ENCODE measurements at regions not wholly inside any gene's neighbourhood (a gene's known extent, or its start where the extent isn't known, plus 50 kb on each side); places are given as distances from the start of the nearest gene placed in this dataset.

- CTCF ChIA-PET, result no interaction called here
- H3K27me3 Mint-ChIP-seq (ENCODE audit: low read depth), result no peaks in the 10 kb centered on the region
- no peaks in the 10 kb centered on the region for H3K36me3 Mint-ChIP-seq
- TF ChIP-seq TEAD1 (CRISPR knock-in tag; IDR thresholded peaks at IDR 0.05) (no peak), ZNF121 (CRISPR knock-in tag; IDR thresholded peaks at IDR 0.05) (no peak), E2F4 (CRISPR knock-in tag; IDR thresholded peaks at IDR 0.05; ENCODE audit: borderline replicate concordance, low read depth) (no peak), MLX (CRISPR knock-in tag; IDR thresholded peaks at IDR 0.05) (no peak), JAZF1 (CRISPR knock-in tag; IDR thresholded peaks at IDR 0.05) (no peak), IRF2 (CRISPR knock-in tag; IDR thresholded peaks at IDR 0.05; ENCODE audit: borderline replicate concordance, low read depth) (no peak), ERG (CRISPR knock-in tag; IDR thresholded peaks at IDR 0.05) (no peak), RELA (CRISPR knock-in tag; IDR thresholded peaks at IDR 0.05; ENCODE audit: borderline replicate concordance) (no peak), JUN (CRISPR knock-in tag; IDR thresholded peaks at IDR 0.05) (no peak), GTF2I (CRISPR knock-in tag; conservative IDR thresholded peaks at IDR 0.05) (no peak)
- H3K9me3 Mint-ChIP-seq, result no peaks in the 10 kb centered on the region
- DNase-seq (ENCODE audit: low spot score), result no peak
- H3K27ac Mint-ChIP-seq, result no peak overlapping the region
- POLR2A ChIA-PET, result no interaction called here
- no peak overlapping the region for H3K4me3 Mint-ChIP-seq
- ATAC-seq, result no peak
- H3K4me1 Mint-ChIP-seq, result peaks cover 17% of the 10 kb centered on the region
Observed at GRCh38 chr6:120604510-120604909, 729.8 kb downstream of the TBC1D32 start.

GRCh38 chr6:120590611-120591010, 743.7 kb downstream of the TBC1D32 start:
- ATAC-seq (no peak), DNase-seq (ENCODE audit: low spot score) (no peak)
- Mint-ChIP-seq H3K27me3 (ENCODE audit: low read depth) (no peaks in the 10 kb centered on the region), H3K4me3 (no peak overlapping the region), H3K4me1 (peaks cover 7% of the 10 kb centered on the region), H3K27ac (no peak overlapping the region), H3K9me3 (no peaks in the 10 kb centered on the region), H3K36me3 (no peaks in the 10 kb centered on the region)
- ChIA-PET POLR2A (no interaction called here), CTCF (no interaction called here)
- TF ChIP-seq E2F1 (CRISPR knock-in tag; IDR thresholded peaks at IDR 0.05) (no peak), ATF1 (CRISPR knock-in tag; IDR thresholded peaks at IDR 0.05) (no peak), ZNF138 (CRISPR knock-in tag; conservative IDR thresholded peaks at IDR 0.05) (no peak), TEAD1 (CRISPR knock-in tag; IDR thresholded peaks at IDR 0.05) (no peak), SMAD3 (CRISPR knock-in tag; IDR thresholded peaks at IDR 0.05; ENCODE audit: borderline replicate concordance) (no peak), PRDM15 (CRISPR knock-in tag; IDR thresholded peaks at IDR 0.05) (no peak), ZNF512 (CRISPR knock-in tag; IDR thresholded peaks at IDR 0.05; ENCODE audit: borderline replicate concordance) (no peak), ZNF671 (CRISPR knock-in tag; IDR thresholded peaks at IDR 0.05) (no peak), ZNF281 (CRISPR knock-in tag; IDR thresholded peaks at IDR 0.05) (no peak), SMAD4 (CRISPR knock-in tag; IDR thresholded peaks at IDR 0.05) (no peak), NR1H2 (CRISPR knock-in tag; IDR thresholded peaks at IDR 0.05) (no peak), EMX1 (CRISPR knock-in tag; IDR thresholded peaks at IDR 0.05) (no peak), NFYB (CRISPR knock-in tag; conservative IDR thresholded peaks at IDR 0.05; ENCODE audit: low read depth) (no peak), ERG (CRISPR knock-in tag; IDR thresholded peaks at IDR 0.05) (no peak), PRRX2 (CRISPR knock-in tag; IDR thresholded peaks at IDR 0.05) (no peak)
